ENCODE measurements at regions not wholly inside any gene's neighbourhood (a gene's known extent, or its start where the extent isn't known, plus 50 kb on each side); places are given as distances from the start of the nearest gene placed in this dataset.

DNA sequence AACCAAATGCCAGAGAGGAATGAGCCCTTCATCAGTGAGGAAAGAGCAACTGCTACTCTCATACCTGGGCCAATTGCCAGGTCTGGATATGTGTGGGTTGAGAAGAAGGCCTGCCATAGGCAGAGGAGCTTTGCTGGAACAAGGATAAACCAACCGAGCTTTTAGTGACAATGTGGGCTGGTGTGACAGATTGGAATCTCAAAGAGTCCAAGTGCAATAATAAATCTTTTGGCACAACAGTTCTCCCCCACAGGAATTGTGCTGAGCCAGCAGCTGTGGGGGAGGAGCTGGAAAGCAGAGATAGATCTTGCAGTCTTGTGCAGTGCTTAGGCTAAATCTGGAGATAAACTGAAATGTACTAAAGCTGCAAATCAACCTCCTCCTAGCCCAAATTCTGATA is 79.4 kb upstream of the ISX start:
- DNase-seq (ENCODE audit: low read depth) = no peak

DNA sequence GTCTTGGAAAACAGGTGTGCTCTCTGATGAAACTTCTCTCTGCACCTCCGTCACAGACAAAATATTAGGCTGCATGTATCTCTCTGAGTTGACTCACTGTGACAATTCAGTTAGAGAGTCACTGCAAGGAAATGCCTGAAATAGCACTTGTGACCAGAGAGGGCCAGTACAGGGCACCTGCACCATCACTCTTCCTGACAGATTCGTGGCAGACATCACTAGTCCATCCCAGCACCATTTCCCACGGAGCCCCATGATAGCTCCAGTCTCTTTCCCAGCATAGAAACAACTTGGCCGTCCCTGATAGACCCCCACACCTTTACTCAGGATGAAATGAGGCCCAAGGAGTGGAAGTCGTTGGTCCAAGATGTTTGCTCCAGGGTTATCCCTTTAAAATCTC is 73.3 kb upstream of the ISX start:
- peak; percentile 35 for DNase-seq (ENCODE audit: low read depth)

DNA sequence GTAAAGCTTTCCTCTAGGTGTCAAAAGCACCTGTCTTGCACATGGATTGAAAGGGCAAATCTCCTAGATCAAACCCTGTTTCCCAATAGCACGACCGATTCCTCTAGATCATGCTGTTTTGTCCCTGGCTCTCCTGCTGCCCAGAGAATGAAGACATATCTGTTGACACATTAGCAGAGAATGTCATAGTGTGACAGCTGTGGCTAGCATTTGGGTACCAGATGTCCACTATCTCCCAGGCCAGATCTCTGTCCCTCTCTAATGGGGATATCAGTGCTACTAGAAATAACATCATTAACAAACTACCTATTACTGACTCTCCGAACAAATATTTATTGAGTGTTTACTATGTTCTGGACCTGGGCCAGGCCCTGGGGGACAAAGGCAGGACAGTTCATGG is 72.4 kb upstream of the ISX start:
- no peak for DNase-seq (ENCODE audit: low read depth)

DNA sequence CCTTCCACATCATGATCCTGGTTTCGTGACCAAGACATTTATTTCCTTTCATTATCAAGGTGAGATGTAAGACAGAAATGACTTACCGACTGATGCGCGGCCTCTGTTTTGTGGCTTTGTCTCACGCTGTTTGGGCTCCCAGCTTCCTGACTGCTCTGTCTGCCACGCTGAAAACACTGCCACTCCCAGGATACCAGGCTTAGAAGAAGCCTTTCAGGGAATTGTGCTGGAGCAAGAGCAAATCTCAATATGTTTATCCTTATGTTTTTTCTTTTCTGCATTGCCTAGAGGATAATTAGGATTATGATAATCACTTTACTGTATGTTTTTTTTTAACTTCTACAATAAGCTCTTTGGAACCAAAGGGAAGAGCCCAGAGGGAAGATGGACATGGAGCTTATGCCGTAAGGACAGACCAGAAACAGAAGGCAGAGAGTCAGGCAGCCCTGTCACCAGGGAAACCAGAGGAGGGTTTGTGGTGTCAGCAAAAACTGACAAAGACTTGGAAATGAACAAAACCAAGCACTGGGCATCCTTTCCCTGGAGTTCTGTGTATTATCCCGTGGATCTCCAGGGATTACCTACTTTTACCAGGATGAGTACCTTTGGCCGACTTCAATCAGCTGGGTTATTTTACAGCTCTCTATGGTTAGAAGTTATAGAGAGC is 68.2 kb upstream of the ISX start:
- DNase-seq (ENCODE audit: low read depth) = no peak

DNA sequence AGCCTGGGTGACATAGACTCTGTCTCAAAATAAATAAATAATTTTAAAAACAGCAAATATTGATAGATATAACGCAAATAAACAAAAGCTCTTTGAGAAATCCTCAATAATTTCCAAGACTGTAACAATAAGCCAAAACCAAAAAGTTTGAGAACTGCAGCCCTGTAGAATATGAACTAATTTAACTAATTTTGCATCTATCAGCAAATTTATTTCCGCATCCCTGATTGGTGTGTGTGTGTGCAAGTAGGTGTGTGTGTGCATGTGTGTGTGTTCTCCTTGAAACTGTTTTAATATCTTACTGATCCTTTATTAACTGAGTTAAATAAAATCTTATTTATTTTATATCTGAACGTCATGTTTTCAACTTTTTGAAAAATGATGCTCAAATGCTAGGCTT is 67.0 kb upstream of the ISX start:
- no peak for DNase-seq (ENCODE audit: low read depth)

DNA sequence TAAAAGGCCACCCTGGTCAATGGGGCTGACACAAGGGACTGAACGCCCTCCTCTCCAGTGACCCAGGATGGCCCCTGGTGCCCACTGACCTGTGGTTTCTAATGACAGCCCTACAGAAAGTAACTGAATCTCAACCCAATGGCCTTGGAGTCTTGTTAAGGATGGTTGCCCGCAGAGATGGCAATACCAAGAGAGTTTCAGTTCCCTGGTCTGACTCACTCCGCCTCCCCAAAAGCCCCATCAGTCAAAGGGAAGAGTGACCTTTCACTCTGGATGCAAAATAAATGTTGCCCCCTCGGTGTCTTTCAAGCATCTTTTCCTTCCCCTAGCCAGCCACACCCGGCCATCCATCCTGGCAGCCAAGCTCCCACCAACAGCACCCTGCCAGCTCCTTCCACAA is 57.7 kb upstream of the ISX start:
- DNase-seq (ENCODE audit: low read depth) = no peak

DNA sequence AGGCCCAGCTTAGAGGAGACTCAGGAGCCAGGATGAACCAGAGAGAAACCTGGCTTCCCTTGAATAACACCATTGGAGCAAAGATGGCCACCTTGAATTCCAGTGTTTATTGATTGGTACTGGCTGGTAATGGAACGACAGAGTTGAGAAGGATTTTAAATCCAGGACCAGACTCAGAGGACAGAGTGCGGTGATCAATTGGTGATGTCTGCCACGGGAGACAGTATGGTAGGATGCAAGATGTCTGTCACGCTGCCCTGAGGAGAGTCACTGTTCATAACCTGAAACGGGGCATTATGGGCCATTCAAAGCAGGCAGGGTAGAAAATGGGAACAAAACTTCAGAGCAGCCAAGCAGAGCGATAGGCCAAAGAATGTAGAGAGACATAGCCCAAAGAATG is 55.4 kb upstream of the ISX start:
- DNase-seq (ENCODE audit: low read depth) = no peak

DNA sequence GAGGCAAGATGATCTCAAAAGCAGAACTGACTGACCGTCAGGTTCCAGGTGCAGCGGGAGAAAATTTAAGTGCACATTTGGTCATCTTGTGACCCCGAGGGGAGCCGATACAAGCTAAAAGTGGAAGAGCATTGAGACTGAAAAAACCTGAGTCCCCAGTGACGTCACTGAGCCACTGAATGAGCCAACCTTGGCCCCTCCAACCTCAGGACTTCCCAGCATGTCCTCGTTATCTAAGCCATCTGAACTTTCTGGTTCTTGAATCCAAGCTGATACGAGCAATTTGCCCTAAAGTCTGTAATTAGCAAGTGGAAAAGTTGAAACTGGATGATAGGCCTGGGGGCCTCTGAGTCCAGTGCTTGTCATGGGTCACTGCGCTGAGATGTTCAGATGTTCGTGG is 51.1 kb upstream of the ISX start:
- DNase-seq (ENCODE audit: low read depth) = no peak
